ENCODE measurements at regions not wholly inside any gene's neighbourhood (a gene's known extent, or its start where the extent isn't known, plus 50 kb on each side); places are given as distances from the start of the nearest gene placed in this dataset.

GRCh38 chr1:101300916-101301315, 64.1 kb downstream of the S1PR1 start:
- TF ChIP-seq CTCF (conservative IDR thresholded peaks at IDR 0.05; ENCODE audit: low read depth, low read length) (no peak), EZH2 (IDR thresholded peaks at IDR 0.05; ENCODE audit: borderline replicate concordance, low read depth, low read length, poor library complexity, severe bottlenecking) (no peak)
